ENCODE measurements at regions not wholly inside any gene's neighbourhood (a gene's known extent, or its start where the extent isn't known, plus 50 kb on each side); places are given as distances from the start of the nearest gene placed in this dataset.
"Not testable (repeated sequence)": the region's sequence is repeated elsewhere in the genome, so short reads cannot be mapped to it uniquely, and the experiment has no call there.

DNA sequence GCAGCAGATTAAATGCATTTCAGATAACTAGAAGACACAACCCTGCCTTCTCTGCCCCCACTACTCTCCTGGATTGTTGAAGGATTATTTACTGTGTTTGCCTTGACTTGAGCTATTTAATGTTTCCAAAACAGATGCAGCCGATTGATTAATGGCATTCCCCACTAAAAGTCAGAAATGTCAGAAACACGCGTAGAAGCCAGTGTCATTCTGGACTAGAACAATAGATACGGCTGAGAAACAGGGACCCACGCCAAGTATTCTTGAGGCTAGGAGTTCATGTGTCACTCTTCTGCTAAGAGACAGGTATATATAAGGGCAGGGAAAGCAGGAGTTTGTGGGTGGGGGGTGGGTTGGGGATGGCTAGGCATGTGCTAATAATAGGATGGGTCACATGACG is 366.7 kb upstream of the PROX1 start:
- no peak overlapping the region for H3K4me3 ChIP-seq (ENCODE audit: low read length in 2 of 2)
- H3K4me1 ChIP-seq (ENCODE audit: control insufficient read depth in 1 of 2, insufficient read depth in 2 of 2, low read length in 2 of 2): no peaks in the 10 kb centered on the region
- DNase-seq (no peak), ATAC-seq (ENCODE audit: low FRiP score) (no peak)
- peaks cover 2% of the 10 kb centered on the region for H3K9me3 ChIP-seq (ENCODE audit: control insufficient read depth, low read length)
- no peaks in the 10 kb centered on the region for H3K27me3 ChIP-seq (ENCODE audit: control insufficient read depth in 1 of 2, insufficient read depth in 2 of 2, low read length in 1 of 2)
- intact Hi-C loops (cut with DNase I): no loop called here
- no peaks in the 10 kb centered on the region for H3K36me3 ChIP-seq (ENCODE audit: control insufficient read depth in 1 of 2, insufficient read depth in 2 of 2, low read length in 1 of 2)
- H3K27ac ChIP-seq (ENCODE audit: low read depth in 1 of 2, low read length in 2 of 2): no peak overlapping the region
- 55 to 69% methylated on average over 6 of the region's 6 CpGs for WGBS, 2 donors

DNA sequence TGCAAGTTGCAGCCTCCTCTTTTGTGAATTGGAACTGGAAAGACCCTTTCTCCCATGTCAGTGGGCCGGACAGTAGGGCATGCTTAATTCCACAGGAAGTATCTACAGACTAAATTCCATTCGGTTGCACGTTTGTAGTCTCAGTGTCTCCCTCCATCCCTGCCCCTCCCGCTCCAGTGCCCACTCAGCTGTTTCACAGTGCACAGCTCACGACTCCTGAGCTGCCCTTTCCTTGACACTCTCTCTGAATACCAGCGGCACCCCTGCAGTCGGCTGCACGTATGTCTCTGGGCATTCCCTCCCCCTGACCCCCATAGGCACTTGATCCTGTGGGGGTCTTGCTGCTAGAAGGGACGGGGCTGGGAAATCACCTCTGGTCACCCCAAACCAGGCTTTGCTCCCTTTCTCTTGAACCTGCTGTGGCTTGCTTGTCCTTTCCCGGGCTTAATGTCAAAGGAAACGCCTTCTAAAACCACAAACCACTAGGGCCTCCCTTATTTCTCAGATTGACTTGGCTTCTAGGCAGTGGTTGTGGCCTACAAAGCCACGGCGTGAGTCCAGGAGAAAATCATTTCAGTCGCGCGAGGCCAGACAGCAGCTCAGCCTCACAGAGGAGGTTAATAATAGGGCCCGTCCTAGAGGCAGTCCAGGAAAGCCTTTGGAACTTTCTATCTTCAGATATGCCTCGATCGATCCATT is 365.3 kb upstream of the PROX1 start:
- Histone ChIP-seq H3K9me3 (ENCODE audit: control insufficient read depth, low read length) (peaks cover 2% of the 10 kb centered on the region), H3K4me3 (ENCODE audit: low read length in 2 of 2) (no peak overlapping the region), H3K27me3 (ENCODE audit: control insufficient read depth in 1 of 2, insufficient read depth in 2 of 2, low read length in 1 of 2) (no peaks in the 10 kb centered on the region), H3K27ac (ENCODE audit: low read depth in 1 of 2, low read length in 2 of 2) (no peak overlapping the region), H3K4me1 (ENCODE audit: control insufficient read depth in 1 of 2, insufficient read depth in 2 of 2, low read length in 2 of 2) (no peaks in the 10 kb centered on the region), H3K36me3 (ENCODE audit: control insufficient read depth in 1 of 2, insufficient read depth in 2 of 2, low read length in 1 of 2) (no peaks in the 10 kb centered on the region)
- intact Hi-C loops (cut with DNase I): no loop called here
- DNase-seq (no peak), ATAC-seq (ENCODE audit: low FRiP score) (no peak)
- WGBS, 2 donors: 49 to 56% methylated on average over 19 of the region's 19 CpGs

DNA sequence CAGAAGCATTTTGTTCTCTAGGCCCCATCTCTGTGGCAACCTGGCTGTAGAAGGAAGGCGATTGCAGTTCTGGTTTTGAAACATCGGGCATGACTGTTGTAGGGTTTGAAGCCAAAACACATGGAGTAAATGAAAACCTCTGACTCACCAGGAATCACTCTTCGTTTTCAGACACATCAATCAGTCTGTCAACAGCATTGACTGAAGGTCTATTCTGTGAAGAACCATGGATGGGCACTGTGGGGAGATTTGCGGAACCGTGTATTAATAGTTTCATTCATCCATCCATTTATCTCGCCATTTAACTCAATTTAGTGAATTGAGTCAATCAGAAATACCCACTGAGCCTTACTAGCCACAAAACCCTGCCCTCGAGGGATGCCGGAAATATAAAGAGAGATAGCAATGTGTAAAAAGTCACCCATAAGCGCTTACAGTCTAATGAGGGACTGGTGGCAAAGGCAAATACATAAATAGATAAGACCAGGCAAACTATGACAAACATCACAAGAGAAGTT is 364.6 kb upstream of the PROX1 start:
- no peaks in the 10 kb centered on the region for H3K27me3 ChIP-seq (ENCODE audit: control insufficient read depth in 1 of 2, insufficient read depth in 2 of 2, low read length in 1 of 2)
- DNase-seq (no peak), ATAC-seq (ENCODE audit: low FRiP score) (no peak)
- H3K4me3 ChIP-seq (ENCODE audit: low read length in 2 of 2): no peak overlapping the region
- no peak overlapping the region for H3K27ac ChIP-seq (ENCODE audit: low read depth in 1 of 2, low read length in 2 of 2)
- H3K4me1 ChIP-seq (ENCODE audit: control insufficient read depth in 1 of 2, insufficient read depth in 2 of 2, low read length in 2 of 2): no peaks in the 10 kb centered on the region
- no peaks in the 10 kb centered on the region for H3K36me3 ChIP-seq (ENCODE audit: control insufficient read depth in 1 of 2, insufficient read depth in 2 of 2, low read length in 1 of 2)
- intact Hi-C loops (cut with DNase I): no loop called here
- WGBS, 2 donors: 70 to 71% methylated on average over 9 of the region's 9 CpGs
- H3K9me3 ChIP-seq (ENCODE audit: control insufficient read depth, low read length): peaks cover 2% of the 10 kb centered on the region

DNA sequence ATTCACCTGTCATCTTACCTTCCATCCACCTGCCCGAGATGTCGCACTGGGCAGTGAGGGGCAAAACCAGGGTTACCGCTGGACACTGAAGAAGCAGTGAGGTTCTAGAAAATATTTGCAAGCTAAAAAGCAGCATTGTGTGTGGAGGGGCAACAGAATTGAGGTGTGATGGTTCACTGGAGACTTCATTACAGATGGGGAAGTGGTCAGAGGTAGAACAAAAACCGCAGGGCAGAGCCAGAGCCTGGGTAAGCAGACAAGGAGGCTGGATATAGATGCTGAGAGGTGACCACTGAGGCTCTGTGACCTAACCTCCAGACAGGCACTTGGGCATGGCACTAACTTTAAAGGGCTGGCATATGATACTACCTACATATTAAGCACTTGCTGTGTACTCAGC is 363.9 kb upstream of the PROX1 start:
- no peaks in the 10 kb centered on the region for H3K27me3 ChIP-seq (ENCODE audit: control insufficient read depth in 1 of 2, insufficient read depth in 2 of 2, low read length in 1 of 2)
- ATAC-seq (ENCODE audit: low FRiP score): no peak
- no peak overlapping the region for H3K4me3 ChIP-seq (ENCODE audit: low read length in 2 of 2)
- no peak for DNase-seq
- no peaks in the 10 kb centered on the region for H3K4me1 ChIP-seq (ENCODE audit: control insufficient read depth in 1 of 2, insufficient read depth in 2 of 2, low read length in 2 of 2)
- no peaks in the 10 kb centered on the region for H3K36me3 ChIP-seq (ENCODE audit: control insufficient read depth in 1 of 2, insufficient read depth in 2 of 2, low read length in 1 of 2)
- intact Hi-C loops (cut with DNase I): no loop called here
- H3K9me3 ChIP-seq (ENCODE audit: control insufficient read depth, low read length): peaks cover 2% of the 10 kb centered on the region
- no peak overlapping the region for H3K27ac ChIP-seq (ENCODE audit: low read depth in 1 of 2, low read length in 2 of 2)
- WGBS, 2 donors: 73% methylated on average over 4 of the region's 4 CpGs

DNA sequence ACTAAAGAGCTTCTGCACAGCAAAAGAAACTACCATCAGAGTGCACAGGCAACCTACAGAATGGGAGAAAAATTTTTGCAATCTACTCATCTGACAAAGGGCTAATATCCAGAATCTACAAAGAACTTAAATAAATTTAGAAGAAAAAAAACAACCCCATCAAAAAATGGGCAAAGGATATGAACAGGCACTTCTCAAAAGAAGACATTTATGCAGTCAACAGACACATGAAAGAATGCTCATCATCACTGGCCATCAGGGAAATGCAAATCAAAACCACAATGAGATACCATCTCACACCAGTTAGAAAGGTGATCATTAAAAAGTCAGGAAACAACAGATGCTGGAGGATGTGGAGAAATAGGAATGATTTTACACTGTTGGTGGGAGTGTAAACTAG is 351.0 kb upstream of the PROX1 start:
- H3K4me1 ChIP-seq (ENCODE audit: control insufficient read depth in 1 of 2, insufficient read depth in 2 of 2, low read length in 2 of 2); H3K36me3 ChIP-seq (ENCODE audit: control insufficient read depth in 1 of 2, insufficient read depth in 2 of 2, low read length in 1 of 2); DNase-seq; intact Hi-C loops (cut with DNase I); H3K27ac ChIP-seq (ENCODE audit: low read depth in 1 of 2, low read length in 2 of 2); H3K9me3 ChIP-seq (ENCODE audit: control insufficient read depth, low read length); H3K4me3 ChIP-seq (ENCODE audit: low read length in 2 of 2); H3K27me3 ChIP-seq (ENCODE audit: control insufficient read depth in 1 of 2, insufficient read depth in 2 of 2, low read length in 1 of 2); ATAC-seq (ENCODE audit: low FRiP score): not testable (repeated sequence)

DNA sequence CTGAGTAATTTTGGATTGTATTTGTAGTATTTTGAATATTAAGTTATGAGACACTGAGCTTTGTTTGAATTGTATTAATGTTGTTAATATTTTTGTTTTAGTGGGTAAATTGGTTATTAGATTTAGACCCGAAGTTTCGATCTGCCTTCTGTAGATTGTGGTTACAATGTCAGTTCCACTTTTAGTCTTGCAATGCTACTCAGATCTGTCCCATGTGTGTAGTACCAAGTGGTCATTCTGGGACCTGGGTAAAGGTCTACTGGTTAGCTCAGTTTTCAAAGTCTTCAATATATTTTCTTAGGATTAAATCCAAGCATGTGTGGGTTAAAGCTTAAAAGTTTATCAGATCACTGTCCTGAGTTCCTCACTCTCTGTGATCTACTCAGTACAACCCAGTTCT is 346.5 kb upstream of the PROX1 start:
- 87 to 92% methylated on average over 2 of the region's 2 CpGs for WGBS, 2 donors
- Histone ChIP-seq H3K27me3 (ENCODE audit: control insufficient read depth in 1 of 2, insufficient read depth in 2 of 2, low read length in 1 of 2) (no peaks in the 10 kb centered on the region), H3K4me3 (ENCODE audit: low read length in 2 of 2) (no peak overlapping the region), H3K27ac (ENCODE audit: low read depth in 1 of 2, low read length in 2 of 2) (no peak overlapping the region), H3K4me1 (ENCODE audit: control insufficient read depth in 1 of 2, insufficient read depth in 2 of 2, low read length in 2 of 2) (no peaks in the 10 kb centered on the region), H3K36me3 (ENCODE audit: control insufficient read depth in 1 of 2, insufficient read depth in 2 of 2, low read length in 1 of 2) (no peaks in the 10 kb centered on the region), H3K9me3 (ENCODE audit: control insufficient read depth, low read length) (no peaks in the 10 kb centered on the region)
- intact Hi-C loops (cut with DNase I): no loop called here
- DNase-seq (no peak), ATAC-seq (ENCODE audit: low FRiP score) (no peak)

DNA sequence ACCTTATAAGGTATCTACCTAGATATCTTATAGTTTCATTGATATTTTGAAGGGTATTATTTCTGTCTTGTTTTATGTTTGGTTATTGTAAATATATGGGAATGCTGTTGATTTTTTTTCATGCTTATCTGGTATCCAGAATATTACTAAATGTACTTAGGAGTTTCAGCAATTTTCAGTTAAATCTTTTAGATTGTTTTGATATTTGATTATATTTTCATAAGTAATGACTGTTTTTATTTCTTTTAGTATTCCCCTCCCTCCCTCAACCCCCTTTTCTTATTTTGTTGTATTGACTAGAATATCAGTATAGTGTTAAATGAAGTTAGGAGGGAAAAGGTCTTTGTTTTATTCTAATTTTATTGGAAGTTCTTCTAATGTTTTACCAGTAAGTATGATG is 344.4 kb upstream of the PROX1 start:
- no peak for ATAC-seq (ENCODE audit: low FRiP score)
- H3K36me3 ChIP-seq (ENCODE audit: control insufficient read depth in 1 of 2, insufficient read depth in 2 of 2, low read length in 1 of 2): no peaks in the 10 kb centered on the region
- no peak overlapping the region for H3K27ac ChIP-seq (ENCODE audit: low read depth in 1 of 2, low read length in 2 of 2)
- H3K4me3 ChIP-seq (ENCODE audit: low read length in 2 of 2): no peak overlapping the region
- H3K27me3 ChIP-seq (ENCODE audit: control insufficient read depth in 1 of 2, insufficient read depth in 2 of 2, low read length in 1 of 2): no peaks in the 10 kb centered on the region
- intact Hi-C loops (cut with DNase I): no loop called here
- no peaks in the 10 kb centered on the region for H3K4me1 ChIP-seq (ENCODE audit: control insufficient read depth in 1 of 2, insufficient read depth in 2 of 2, low read length in 2 of 2)
- H3K9me3 ChIP-seq (ENCODE audit: control insufficient read depth, low read length): no peaks in the 10 kb centered on the region
- DNase-seq: no peak

DNA sequence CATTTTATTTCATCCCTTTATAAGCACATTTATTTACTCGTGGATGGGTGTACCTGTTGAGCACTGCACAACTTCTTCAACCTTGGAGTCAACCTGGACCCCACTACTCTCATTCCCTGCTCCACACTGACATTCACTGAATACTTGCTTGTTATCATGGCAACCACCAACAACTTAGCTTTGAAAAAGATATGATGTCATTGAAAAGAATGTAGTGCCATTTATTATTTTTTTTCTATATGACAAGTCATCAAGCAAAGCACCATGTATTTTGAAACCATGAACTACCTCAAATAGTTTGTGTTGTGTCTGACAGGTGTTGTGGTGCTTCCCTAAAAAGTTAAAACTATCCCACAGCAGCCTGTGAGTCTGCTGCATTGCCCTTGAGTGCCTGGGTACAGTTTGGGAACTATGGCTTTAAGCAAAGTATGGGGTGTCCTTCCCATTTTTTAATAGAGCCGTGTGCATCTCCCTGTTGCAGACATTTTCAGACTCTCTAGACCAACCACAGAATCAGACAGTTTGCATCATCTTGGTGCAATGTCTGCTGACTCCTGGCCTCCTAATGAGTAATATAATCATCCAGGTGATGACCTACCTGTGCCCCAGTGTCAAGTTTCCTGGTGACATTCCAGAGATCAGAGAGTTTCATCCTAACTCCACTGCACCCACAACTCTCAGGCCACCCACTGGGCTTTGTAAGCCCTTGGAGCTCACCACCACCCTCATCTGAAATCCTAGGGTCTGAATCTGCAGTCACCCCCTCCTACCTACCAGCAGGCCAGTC is 339.7 kb upstream of the PROX1 start:
- H3K27ac ChIP-seq (ENCODE audit: low read depth in 1 of 2, low read length in 2 of 2): no peak overlapping the region
- H3K36me3 ChIP-seq (ENCODE audit: control insufficient read depth in 1 of 2, insufficient read depth in 2 of 2, low read length in 1 of 2): no peaks in the 10 kb centered on the region
- WGBS, 2 donors: 38 to 39% methylated on average over 2 of the region's 2 CpGs
- no peaks in the 10 kb centered on the region for H3K27me3 ChIP-seq (ENCODE audit: control insufficient read depth in 1 of 2, insufficient read depth in 2 of 2, low read length in 1 of 2)
- peaks cover 1% of the 10 kb centered on the region for H3K9me3 ChIP-seq (ENCODE audit: control insufficient read depth, low read length)
- DNase-seq: no peak
- no peaks in the 10 kb centered on the region for H3K4me1 ChIP-seq (ENCODE audit: control insufficient read depth in 1 of 2, insufficient read depth in 2 of 2, low read length in 2 of 2)
- no peak overlapping the region for H3K4me3 ChIP-seq (ENCODE audit: low read length in 2 of 2)
- intact Hi-C loops (cut with DNase I): no loop called here
- no peak for ATAC-seq (ENCODE audit: low FRiP score)

DNA sequence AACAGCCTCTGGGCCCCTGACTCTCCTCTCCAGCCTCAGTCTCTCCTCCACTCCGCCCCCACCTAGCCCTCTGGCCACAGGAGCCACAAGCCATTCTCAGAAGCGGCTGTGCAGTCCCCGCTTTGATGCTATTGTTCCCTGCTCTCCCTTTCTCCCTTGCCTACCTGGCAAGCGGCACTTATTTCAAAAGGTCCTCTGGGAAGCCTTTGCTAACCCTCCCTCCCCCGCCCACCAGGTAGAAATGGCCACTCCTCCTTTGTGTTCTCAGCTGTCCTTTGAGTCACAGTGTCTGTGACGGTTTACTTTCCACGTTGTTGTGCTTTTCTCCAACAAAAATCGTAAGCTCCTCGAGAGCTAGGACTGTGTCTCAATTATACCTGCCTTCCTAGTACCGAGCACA is 338.4 kb upstream of the PROX1 start:
- 79 to 84% methylated on average over 10 of the region's 10 CpGs for WGBS, 2 donors
- H3K4me3 ChIP-seq (ENCODE audit: low read length in 2 of 2): no peak overlapping the region
- intact Hi-C loops (cut with DNase I): no loop called here
- no peak overlapping the region for H3K27ac ChIP-seq (ENCODE audit: low read depth in 1 of 2, low read length in 2 of 2)
- DNase-seq: no peak
- no peaks in the 10 kb centered on the region for H3K4me1 ChIP-seq (ENCODE audit: control insufficient read depth in 1 of 2, insufficient read depth in 2 of 2, low read length in 2 of 2)
- ATAC-seq (ENCODE audit: low FRiP score): no peak
- H3K9me3 ChIP-seq (ENCODE audit: control insufficient read depth, low read length): peaks cover 1% of the 10 kb centered on the region
- no peaks in the 10 kb centered on the region for H3K27me3 ChIP-seq (ENCODE audit: control insufficient read depth in 1 of 2, insufficient read depth in 2 of 2, low read length in 1 of 2)
- H3K36me3 ChIP-seq (ENCODE audit: control insufficient read depth in 1 of 2, insufficient read depth in 2 of 2, low read length in 1 of 2): no peaks in the 10 kb centered on the region
